Activated CD4-positive, alpha-beta T cell treated with anti-CD3 and anti-CD28 coated beads for 24 hours (primary cell): ENCODE measurements at regions not wholly inside any gene's neighbourhood (a gene's known extent, or its start where the extent isn't known, plus 50 kb on each side); places are given as distances from the start of the nearest gene placed in this dataset.

Experiments used
- DNase-seq, 2 donors: peaks; one replicate each; pipeline ENCODE4 v3.0.0-alpha.2; 2020; ENCODE audit warnings: low read depth in 2 of 2

DNA sequence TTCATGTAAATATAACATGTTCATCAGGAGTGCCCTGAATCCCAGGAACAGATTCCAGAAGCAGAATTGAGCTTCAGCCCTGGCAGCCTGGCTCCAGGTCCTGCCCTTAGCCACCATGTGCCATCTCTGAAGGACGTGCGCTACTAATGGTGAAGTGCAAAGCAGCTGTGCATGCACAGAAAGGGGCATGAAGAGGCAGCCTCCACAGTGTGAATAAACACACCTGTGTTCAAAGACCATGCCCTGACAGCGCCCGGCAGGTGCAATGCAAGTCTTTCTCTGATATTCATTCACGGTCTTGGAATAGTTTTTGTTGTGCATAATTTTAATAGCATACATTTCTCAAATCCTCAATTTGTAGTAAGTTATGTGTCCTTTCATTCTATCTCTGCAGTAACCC lies 250.4 kb upstream of the TCERG1L start:
- DNase-seq = no peak

- no peak for DNase-seq
These were observed 251.9 kb upstream of the TCERG1L start for GRCh38 chr10:131563411-131563810.

DNA sequence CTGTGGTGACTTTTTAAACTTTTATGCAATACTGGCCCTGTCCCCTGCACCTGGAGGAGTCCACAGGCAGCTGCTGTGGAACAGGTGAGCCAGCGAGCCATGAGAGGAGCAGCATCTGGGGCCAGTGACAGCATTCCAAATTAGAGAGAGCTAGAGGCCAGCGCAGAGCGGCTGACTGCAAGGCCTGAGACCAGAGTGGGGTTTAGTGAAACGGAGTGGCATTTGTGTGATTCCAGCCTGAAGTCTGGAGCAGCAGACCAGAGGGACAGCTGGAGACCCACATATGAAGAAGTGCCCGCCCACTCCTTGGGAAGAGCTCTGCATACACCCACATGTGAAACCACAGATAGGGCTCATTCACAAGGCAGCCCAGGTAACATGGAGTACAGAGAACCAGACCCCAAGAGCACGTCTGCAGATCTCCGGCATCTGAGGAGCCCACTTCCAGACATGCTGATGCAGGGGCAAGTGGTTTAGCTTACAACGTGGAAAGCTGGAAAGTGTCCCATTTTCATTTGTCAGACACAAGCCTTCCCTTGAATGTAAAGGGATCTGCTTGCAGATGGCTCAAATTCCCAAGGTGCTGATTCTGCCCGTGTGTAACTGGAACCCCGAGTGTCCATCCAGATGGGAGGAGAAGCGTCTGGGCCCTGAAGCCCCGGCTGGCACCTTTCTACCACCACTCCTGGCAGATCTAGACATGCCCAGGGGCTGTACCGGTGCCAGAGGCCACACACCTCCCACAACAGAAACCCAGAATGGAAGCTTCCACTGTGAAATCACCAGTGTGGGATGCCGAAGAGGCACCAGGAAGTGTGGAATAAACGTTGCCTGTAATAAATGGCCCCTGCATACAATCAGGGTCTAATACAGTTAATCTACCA lies 256.0 kb upstream of the TCERG1L start:
- no peak for DNase-seq

DNA sequence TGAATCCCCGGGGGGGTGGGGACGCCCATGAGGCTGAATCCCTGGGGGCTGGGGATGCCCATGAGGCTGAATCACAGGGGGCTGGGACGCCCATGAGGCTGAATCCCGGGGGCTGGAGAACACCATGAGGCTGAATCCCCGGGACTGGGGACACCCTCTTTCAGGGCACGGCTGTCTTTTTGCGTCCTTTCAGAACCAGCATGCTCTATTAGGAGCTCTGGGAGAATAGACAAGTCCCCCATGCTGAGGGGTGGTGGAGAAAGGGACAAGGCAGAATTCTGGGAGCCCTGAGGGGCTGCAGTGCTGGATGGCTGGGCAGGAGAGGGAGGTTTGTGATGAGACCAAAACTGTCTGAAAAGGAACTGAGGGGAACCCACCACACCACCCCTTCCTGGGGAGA lies 257.3 kb upstream of the TCERG1L start:
- DNase-seq = no peak

GRCh38 chr10:131569851-131570715 lies 258.6 kb upstream of the TCERG1L start:
- no peak for DNase-seq

- no peak for DNase-seq
These were observed 259.3 kb upstream of the TCERG1L start for GRCh38 chr10:131570716-131571307.

GRCh38 chr10:131571346-131571745 lies 259.8 kb upstream of the TCERG1L start:
- no peak for DNase-seq

GRCh38 chr10:131571865-131572264 lies 260.3 kb upstream of the TCERG1L start:
- DNase-seq = no peak

DNA sequence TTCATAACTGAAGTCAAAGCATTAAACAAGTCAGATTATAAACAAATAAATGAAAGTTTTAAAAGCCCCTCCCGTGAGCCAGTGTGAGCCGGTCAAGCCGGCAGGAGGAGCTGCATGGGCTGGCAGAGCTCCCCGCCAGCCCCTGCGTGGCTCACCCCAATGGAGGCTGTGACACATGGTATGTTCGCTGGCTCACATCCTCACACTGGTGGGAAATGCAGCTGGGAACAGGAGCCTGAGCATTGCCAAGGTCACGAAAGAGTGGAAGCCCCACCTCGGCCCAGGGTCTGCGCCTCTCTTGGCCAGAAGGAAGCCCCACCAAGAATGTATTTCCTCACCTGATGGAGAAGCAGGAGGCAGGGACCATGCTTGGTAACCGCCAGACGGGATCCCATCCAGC lies 261.7 kb upstream of the TCERG1L start:
- DNase-seq = no peak

- no peak for DNase-seq
These were observed 262.2 kb upstream of the TCERG1L start for GRCh38 chr10:131573707-131574106.

- DNase-seq = no peak
These were observed 262.8 kb upstream of the TCERG1L start for GRCh38 chr10:131574363-131574706.

GRCh38 chr10:131574707-131575430 lies 263.3 kb upstream of the TCERG1L start:
- DNase-seq = no peak

- no peak for DNase-seq
These were observed 264.4 kb upstream of the TCERG1L start for GRCh38 chr10:131575877-131576276.

DNA sequence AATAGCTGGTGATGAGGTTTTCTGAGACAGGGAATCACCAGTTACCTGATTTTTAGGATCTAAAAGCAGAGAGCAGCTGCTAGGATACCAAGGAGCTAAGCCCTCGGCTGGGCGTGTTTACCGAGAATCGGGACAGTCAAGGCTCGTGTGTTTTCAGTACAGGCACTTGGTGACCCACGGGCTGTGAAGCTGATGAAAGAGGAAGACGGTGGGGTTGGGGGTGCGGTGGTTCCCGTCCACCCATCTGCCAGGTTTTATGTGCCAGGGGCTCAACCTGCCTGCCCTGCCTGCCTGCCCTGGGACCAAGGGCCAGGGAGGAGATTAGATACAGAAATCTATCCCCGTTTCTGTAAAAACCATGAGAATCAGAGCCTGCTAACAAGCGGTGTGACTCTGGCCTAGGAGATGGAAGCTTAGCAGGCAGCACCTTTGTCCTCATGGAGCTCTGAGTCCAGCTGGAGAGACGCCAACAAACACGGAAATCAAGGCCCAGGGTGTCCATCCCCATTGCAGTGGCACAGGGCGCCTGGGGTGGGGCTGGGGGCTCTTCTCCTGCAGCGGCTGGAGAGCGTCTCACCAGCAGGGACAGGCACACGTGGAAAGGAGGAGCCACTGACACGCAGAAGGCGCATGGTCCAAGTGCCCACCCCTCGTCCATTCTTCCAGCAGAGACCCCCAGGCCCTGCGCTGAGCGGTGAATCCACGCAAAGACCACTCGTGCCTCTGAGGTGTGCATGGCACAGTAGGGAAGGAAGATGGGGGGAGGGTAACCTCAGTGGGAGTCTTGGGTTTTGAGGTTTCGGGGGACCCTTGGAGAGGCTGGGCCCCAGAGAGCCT lies 265.0 kb upstream of the TCERG1L start:
- no peak for DNase-seq

- no peak for DNase-seq
These were observed 265.6 kb upstream of the TCERG1L start for GRCh38 chr10:131577178-131577555.

- DNase-seq = no peak
These were observed 266.4 kb upstream of the TCERG1L start for GRCh38 chr10:131577786-131578471.

DNA sequence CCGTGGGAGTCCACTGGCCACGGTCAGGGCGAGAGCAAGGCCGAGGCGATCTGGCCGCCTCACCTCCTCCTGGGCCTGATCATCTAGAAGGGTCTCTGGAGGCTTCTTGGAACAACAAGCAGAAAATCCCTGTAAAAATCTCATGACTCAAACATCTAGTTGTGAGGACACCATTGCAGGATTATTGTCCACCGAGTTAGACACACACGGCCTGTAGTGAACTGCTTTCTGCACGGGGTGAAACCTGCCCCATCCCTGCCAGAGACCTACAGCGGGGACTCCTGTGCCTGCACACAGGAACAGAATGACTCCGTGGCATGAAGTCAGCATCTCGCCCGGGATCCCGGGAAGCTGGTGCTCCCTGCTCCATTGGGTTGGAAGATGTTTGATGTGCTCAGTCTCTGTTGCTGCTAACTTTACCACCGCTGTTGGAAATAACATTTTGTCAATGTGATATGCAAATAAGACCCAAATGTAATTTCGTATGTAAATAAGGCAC lies 267.0 kb upstream of the TCERG1L start:
- no peak for DNase-seq

DNA sequence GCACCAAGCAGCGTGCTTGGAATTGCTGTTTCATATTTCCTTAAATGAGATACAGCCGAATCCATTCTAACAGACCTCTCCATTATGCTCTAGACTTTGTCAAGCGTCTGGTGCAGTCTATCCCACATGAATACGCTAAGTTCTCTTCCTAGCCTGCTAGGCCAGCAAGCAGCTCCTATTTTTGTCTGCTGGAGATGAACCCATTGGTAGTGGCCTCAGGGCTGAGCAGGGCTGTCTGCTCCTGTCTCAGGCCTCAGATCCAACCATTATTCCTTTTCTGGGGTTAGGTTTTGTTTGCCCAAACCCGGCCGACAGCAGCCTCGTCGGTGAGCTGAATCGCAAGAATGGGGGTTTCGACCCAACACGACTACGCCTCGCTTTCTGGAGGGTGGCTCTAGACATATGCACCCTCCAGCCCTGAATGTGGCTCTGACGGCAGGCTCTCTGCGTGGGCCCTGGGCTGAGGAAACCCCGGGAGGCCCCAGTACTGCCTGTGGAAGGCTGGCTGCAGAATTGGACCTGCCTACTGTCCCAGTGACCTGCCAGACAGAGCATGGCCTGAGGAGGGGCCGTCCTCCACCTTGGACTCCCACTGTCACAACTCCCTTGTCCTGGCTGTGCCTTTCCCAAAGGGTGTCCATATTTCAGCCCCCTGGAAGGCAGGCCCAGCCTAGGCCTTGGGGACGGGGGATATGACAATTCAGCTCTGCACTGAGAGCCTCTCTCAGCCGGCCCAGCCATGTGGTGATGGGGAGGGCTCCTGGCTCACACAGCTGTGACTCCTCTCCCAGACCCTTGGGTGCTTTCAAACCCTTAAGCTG lies 267.9 kb upstream of the TCERG1L start:
- no peak for DNase-seq

DNA sequence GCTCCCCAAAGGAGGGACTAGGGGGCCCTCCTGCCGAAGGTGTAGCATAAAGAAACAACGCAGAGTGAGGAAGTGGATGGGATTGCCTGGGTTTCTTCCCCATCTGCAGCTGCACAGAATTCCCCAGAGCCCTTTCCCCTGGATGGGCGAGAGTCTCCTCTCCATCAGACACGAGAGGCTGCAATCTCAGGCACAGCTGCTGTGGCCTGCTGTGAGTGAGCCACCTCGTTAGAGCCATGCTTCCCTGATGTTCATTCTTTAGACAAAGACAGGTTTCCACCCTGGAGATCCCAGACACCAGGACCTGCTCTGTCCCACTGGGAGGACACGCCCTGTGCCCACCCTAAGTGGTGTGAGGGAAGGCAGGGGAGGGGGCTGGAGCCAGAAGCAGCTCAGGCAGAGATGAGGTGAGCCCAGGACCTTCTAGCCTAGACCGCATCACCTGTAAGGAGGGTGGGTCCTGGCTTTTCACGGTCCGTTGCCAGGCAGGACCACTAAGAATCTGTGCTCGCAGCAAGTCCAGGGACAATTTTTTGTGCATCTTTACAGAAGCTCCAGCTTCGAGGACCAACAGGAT lies 268.6 kb upstream of the TCERG1L start:
- DNase-seq = no peak
